Stimulated activated CD4-positive, alpha-beta T cell treated with anti-CD3 and anti-CD28 coated beads, TNF-alpha, amount 100 ng/mL, for 48 hours (primary cell): ENCODE measurements at regions not wholly inside any gene's neighbourhood (a gene's known extent, or its start where the extent isn't known, plus 50 kb on each side); places are given as distances from the start of the nearest gene placed in this dataset.

Experiments
- DNase-seq, 3 donors: peaks; one replicate each; pipeline ENCODE4 v3.0.0-alpha.2; 2020; ENCODE audit warnings: low read depth in 3 of 3

GRCh38 chr15:39204031-39204430, 376.8 kb upstream of the THBS1 start:
- no peak for DNase-seq

GRCh38 chr15:39205081-39205480, 375.8 kb upstream of the THBS1 start:
- no peak for DNase-seq

GRCh38 chr15:39205506-39206371, 375.1 kb upstream of the THBS1 start:
- no peak for DNase-seq

GRCh38 chr15:39207532-39208115, 373.3 kb upstream of the THBS1 start:
- DNase-seq = no peak

- no peak for DNase-seq
These were observed 372.7 kb upstream of the THBS1 start for GRCh38 chr15:39208187-39208586.

- no peak for DNase-seq
These were observed 371.2 kb upstream of the THBS1 start for GRCh38 chr15:39209548-39210211.

- DNase-seq = no peak
These were observed 369.5 kb upstream of the THBS1 start for GRCh38 chr15:39211108-39211979.

- DNase-seq = no peak
These were observed 367.5 kb upstream of the THBS1 start for GRCh38 chr15:39213385-39213840.

GRCh38 chr15:39215015-39215414, 365.9 kb upstream of the THBS1 start:
- no peak for DNase-seq

- no peak for DNase-seq
These were observed 364.1 kb upstream of the THBS1 start for GRCh38 chr15:39216816-39217215.

GRCh38 chr15:39219608-39220007, 361.3 kb upstream of the THBS1 start:
- DNase-seq = no peak

GRCh38 chr15:39226169-39226937, 354.5 kb upstream of the THBS1 start:
- no peak for DNase-seq

GRCh38 chr15:39227001-39227400, 353.9 kb upstream of the THBS1 start:
- no peak for DNase-seq

- DNase-seq = no peak
These were observed 352.0 kb upstream of the THBS1 start for GRCh38 chr15:39228889-39229288.

GRCh38 chr15:39230205-39230907, 350.5 kb upstream of the THBS1 start:
- DNase-seq = no peak

- DNase-seq = no peak
These were observed 350.0 kb upstream of the THBS1 start for GRCh38 chr15:39230908-39231285.

- DNase-seq = no peak
These were observed 348.4 kb upstream of the THBS1 start for GRCh38 chr15:39232512-39232911.

- no peak for DNase-seq
These were observed 345.6 kb upstream of the THBS1 start for GRCh38 chr15:39235084-39235795.

- DNase-seq = no peak
These were observed 344.5 kb upstream of the THBS1 start for GRCh38 chr15:39236375-39236774.

- DNase-seq = no peak
These were observed 342.4 kb upstream of the THBS1 start for GRCh38 chr15:39238443-39238842.
